KMS-11 (cell line): ENCODE measurements at regions not wholly inside any gene's neighbourhood (a gene's known extent, or its start where the extent isn't known, plus 50 kb on each side); places are given as distances from the start of the nearest gene placed in this dataset.
A peak's percentile ranks its signal among the peaks of the same experiment; 100 is the strongest.

Experiments
- H2AFZ ChIP-seq: fragments of 200-600 bp; sonication (generic); 2 replicates; pipeline ENCODE4 v1.6.1; 2016; ENCODE audit warnings: antibody characterized with exemption, mixed run types, low read depth
- H3K27ac ChIP-seq: fragments of 200-600 bp; sonication (generic); 2 replicates; pipeline ENCODE4 v1.6.1; 2016; ENCODE audit warnings: mild to moderate bottlenecking, mixed run types
- H3K27me3 ChIP-seq: fragments of 200-600 bp; sonication (generic); 2 replicates; pipeline ENCODE4 v1.6.1; 2017; ENCODE audit warnings: mild to moderate bottlenecking, low read depth, mixed run types, moderate library complexity; ENCODE audit not compliant: insufficient read depth
- H3K36me3 ChIP-seq: fragments of 200-600 bp; sonication (generic); 2 replicates; pipeline ENCODE4 v1.6.1; 2017; ENCODE audit warnings: mild to moderate bottlenecking, mixed run types; ENCODE audit not compliant: insufficient read depth
- H3K4me1 ChIP-seq: fragments of 200-600 bp; sonication (generic); 2 replicates; pipeline ENCODE4 v1.6.1; 2016; ENCODE audit warnings: mild to moderate bottlenecking, low read depth, mixed run types; ENCODE audit not compliant: poor library complexity, severe bottlenecking
- H3K4me2 ChIP-seq: fragments of 200-600 bp; sonication (generic); 2 replicates; pipeline ENCODE4 v1.7.0; 2016; ENCODE audit warnings: mild to moderate bottlenecking, mixed run types
- H3K4me3 ChIP-seq: fragments of 200-600 bp; sonication (generic); IDR thresholded peaks from 2 replicates; pipeline ENCODE4 v1.6.1; 2017; ENCODE audit warnings: low read depth, low read length, mixed read lengths; ENCODE audit not compliant: insufficient read depth
- H3K79me2 ChIP-seq: fragments of 200-600 bp; sonication (generic); 2 replicates; pipeline ENCODE4 v1.6.1; 2016; ENCODE audit warnings: low read depth, mixed run types; ENCODE audit not compliant: insufficient read depth
- H3K9ac ChIP-seq: fragments of 200-600 bp; sonication (generic); 2 replicates; pipeline ENCODE4 v1.6.1; 2016; ENCODE audit warnings: mild to moderate bottlenecking, mixed run types
- H4K20me1 ChIP-seq: fragments of 200-600 bp; sonication (generic); 2 replicates; pipeline ENCODE4 v1.6.1; 2016; ENCODE audit warnings: mild to moderate bottlenecking, mixed run types; ENCODE audit not compliant: insufficient read depth
- TF ChIP-seq, protein P1 (sequence below): fragments of 200-600 bp; sonication (generic); conservative IDR thresholded peaks from 2 replicates; pipeline ENCODE4 v1.6.1; 2017; ENCODE audit warnings: low read depth, mild to moderate bottlenecking, antibody characterized with exemption, low read length, moderate library complexity, mixed read lengths

DNA sequence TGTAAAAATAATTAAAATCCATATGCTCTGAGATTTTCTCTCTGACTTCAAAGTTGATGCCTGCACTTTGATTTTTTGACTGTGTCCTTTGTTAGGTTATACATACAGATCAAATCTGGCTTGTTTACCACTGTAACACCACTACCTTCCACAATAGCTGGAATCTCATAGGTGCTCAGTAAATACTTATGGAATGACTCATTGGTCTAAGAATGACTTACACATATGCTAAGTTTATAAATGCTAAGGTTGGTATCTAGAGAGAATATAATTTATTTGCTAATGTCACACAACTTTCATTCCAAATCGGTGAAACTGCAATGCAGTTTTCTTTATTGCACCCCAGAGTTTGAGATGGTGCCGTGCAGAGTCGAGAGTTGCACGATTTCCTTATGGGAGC is 578.5 kb downstream of the SH2D4B start:
- Histone ChIP-seq H3K4me3 (no peak overlapping the region), H3K36me3 (no peaks in the 10 kb centered on the region), H4K20me1 (no peaks in the 10 kb centered on the region), H3K27me3 (no peaks in the 10 kb centered on the region), H3K4me2 (no peak overlapping the region), H3K9ac (no peak overlapping the region), H3K79me2 (no peaks in the 10 kb centered on the region), H2AFZ (no peak overlapping the region), H3K4me1 (no peaks in the 10 kb centered on the region), H3K27ac (no peak overlapping the region)
- TF ChIP-seq, protein P1, sequence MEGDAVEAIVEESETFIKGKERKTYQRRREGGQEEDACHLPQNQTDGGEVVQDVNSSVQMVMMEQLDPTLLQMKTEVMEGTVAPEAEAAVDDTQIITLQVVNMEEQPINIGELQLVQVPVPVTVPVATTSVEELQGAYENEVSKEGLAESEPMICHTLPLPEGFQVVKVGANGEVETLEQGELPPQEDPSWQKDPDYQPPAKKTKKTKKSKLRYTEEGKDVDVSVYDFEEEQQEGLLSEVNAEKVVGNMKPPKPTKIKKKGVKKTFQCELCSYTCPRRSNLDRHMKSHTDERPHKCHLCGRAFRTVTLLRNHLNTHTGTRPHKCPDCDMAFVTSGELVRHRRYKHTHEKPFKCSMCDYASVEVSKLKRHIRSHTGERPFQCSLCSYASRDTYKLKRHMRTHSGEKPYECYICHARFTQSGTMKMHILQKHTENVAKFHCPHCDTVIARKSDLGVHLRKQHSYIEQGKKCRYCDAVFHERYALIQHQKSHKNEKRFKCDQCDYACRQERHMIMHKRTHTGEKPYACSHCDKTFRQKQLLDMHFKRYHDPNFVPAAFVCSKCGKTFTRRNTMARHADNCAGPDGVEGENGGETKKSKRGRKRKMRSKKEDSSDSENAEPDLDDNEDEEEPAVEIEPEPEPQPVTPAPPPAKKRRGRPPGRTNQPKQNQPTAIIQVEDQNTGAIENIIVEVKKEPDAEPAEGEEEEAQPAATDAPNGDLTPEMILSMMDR: no peak

DNA sequence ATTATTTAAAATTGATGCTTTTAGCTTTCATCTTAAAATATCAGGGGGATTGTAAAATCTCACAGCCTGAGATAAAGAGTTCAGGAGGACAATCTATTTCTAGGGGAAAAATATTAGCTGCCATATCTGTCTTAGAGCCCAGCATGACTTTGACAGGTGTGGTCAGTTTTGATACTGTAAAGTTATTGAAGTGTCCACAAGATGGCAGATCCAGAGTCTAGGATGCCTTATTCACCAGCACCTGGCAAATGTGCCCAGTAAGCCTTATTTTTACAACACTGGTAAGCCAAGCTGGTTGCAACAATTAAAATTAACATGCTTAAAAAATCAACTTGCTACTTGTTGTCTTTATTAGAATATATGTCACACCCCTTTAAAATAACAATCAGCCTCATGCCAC is 579.3 kb downstream of the SH2D4B start:
- TF ChIP-seq, protein P1: 0 out of 2 replicates have a peak, but pooled peaks have one; percentile 18
- Histone ChIP-seq H3K79me2 (no peaks in the 10 kb centered on the region), H3K4me2 (no peak overlapping the region), H3K9ac (no peak overlapping the region), H3K27ac (no peak overlapping the region), H3K4me1 (no peaks in the 10 kb centered on the region), H3K27me3 (no peaks in the 10 kb centered on the region), H2AFZ (no peak overlapping the region), H3K4me3 (no peak overlapping the region), H4K20me1 (no peaks in the 10 kb centered on the region), H3K36me3 (no peaks in the 10 kb centered on the region)

DNA sequence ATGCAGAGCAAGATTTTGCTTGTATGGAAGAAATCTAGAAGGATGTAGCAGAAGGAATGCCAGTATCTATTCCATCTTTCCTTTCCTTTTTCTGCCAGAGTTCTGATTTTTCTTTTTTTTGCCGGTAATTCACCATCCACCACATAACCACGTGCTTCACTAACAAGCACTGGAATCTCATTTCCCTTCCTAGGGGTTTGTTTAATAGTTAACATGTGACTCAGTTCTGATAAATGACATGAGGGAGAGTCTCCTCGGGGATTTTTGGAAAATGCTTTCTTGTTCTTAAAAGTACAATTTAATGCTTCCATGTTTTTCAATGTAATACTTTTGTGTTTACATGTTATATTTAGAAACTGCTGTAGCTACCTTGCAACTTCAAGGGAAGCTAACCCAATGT is 590.2 kb downstream of the SH2D4B start:
- Histone ChIP-seq H3K79me2 (no peaks in the 10 kb centered on the region), H2AFZ (no peak overlapping the region)

DNA sequence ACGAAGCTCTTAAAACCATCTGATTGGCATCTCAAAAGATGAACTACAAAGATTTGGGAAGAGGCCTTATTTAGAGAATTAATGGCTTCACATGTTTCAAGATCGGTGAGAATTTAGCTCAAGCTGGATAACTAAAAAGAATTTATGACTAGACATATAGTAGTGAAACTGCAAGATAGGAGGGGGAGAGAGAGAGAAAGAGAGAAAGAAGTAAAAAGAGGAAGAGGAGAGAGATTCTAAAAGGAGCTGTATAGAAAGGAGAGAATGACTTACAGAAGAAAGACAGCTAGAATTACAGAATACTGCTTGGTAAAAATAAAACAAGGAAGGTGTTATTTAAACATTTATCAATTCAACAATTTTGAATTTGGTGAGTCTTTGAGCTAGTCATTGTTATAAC is 592.3 kb downstream of the SH2D4B start:
- no peak overlapping the region for H3K9ac ChIP-seq
- H3K36me3 ChIP-seq: no peaks in the 10 kb centered on the region
- H2AFZ ChIP-seq: no peak overlapping the region
- TF ChIP-seq, protein P1: no peak
- no peaks in the 10 kb centered on the region for H3K79me2 ChIP-seq
- H3K4me1 ChIP-seq: no peaks in the 10 kb centered on the region
- H3K4me2 ChIP-seq: no peak overlapping the region
- no peaks in the 10 kb centered on the region for H4K20me1 ChIP-seq
- H3K27ac ChIP-seq: no peak overlapping the region
- H3K27me3 ChIP-seq: no peaks in the 10 kb centered on the region
- no peak overlapping the region for H3K4me3 ChIP-seq

More for the DNA sequence above, 590.2 kb downstream of the SH2D4B start:
- no peaks in the 10 kb centered on the region for H4K20me1 ChIP-seq
- no peak overlapping the region for H3K4me2 ChIP-seq
- no peaks in the 10 kb centered on the region for H3K4me1 ChIP-seq
- H3K36me3 ChIP-seq: no peaks in the 10 kb centered on the region
- H3K4me3 ChIP-seq: no peak overlapping the region
- H3K27me3 ChIP-seq: no peaks in the 10 kb centered on the region
- no peak overlapping the region for H3K9ac ChIP-seq
- no peak overlapping the region for H3K27ac ChIP-seq
- TF ChIP-seq, protein P1: no peak
